MCF 10A (cell line): ENCODE measurements at regions not wholly inside any gene's neighbourhood (a gene's known extent, or its start where the extent isn't known, plus 50 kb on each side); places are given as distances from the start of the nearest gene placed in this dataset.

Experiments used
- BruUV-seq: library from RNA; stranded (reverse); fragments of 400-500 nt; replicated peaks from 2 replicates; lab custom pipeline; 2021; lab: Mats Ljungman, UMichigan
- CTCF ChIA-PET: fragments of 300-600 bp; sonication (Branson Sonifier 250); formaldehyde crosslinking; extraction: SDS; loops from one replicate; lab custom pipeline; 2021; ENCODE audit warnings: antibody characterized with exemption, inconsistent platforms; lab: Yijun Ruan, JAX
- POLR2A ChIA-PET: fragments of 300-600, 350-650 bp; sonication (Branson Sonifier 250); formaldehyde crosslinking; extraction: SDS; loops from one replicate; lab custom pipeline; 2020; ENCODE audit warnings: antibody characterized with exemption, inconsistent platforms; lab: Yijun Ruan, JAX
- DNase-seq: peaks from one replicate; pipeline ENCODE4 v3.0.0-alpha.2; 2018; ENCODE audit not compliant: unreplicated experiment
- H3K27ac Mint-ChIP-seq: one replicate; pipeline ENCODE4 v1.8.0; 2022; ENCODE audit warnings: mild to moderate bottlenecking, low read depth, mixed read lengths; ENCODE audit not compliant: unreplicated experiment
- H3K27me3 Mint-ChIP-seq: one replicate; pipeline ENCODE4 v1.8.0; 2022; ENCODE audit warnings: mixed read lengths; ENCODE audit not compliant: insufficient read depth, unreplicated experiment
- H3K36me3 Mint-ChIP-seq: one replicate; pipeline ENCODE4 v1.8.0; 2022; ENCODE audit warnings: mild to moderate bottlenecking, moderate library complexity, mixed read lengths; ENCODE audit not compliant: insufficient read depth, unreplicated experiment
- H3K4me1 Mint-ChIP-seq: one replicate; pipeline ENCODE4 v1.8.0; 2022; ENCODE audit warnings: mixed read lengths; ENCODE audit not compliant: insufficient read depth, unreplicated experiment
- H3K4me3 Mint-ChIP-seq: one replicate; pipeline ENCODE4 v1.8.0; 2022; ENCODE audit warnings: mild to moderate bottlenecking, moderate library complexity, mixed read lengths; ENCODE audit not compliant: unreplicated experiment
- H3K9me3 Mint-ChIP-seq: one replicate; pipeline ENCODE4 v1.8.0; 2022; ENCODE audit warnings: mixed read lengths; ENCODE audit not compliant: unreplicated experiment
- intact Hi-C: fragments of 100-400 bp; cut with micrococcal nuclease; formaldehyde crosslinking; loops from 2 replicates; pipeline ENCODE4 v1.14.1; 2022
- TF ChIP-seq, protein P1 (sequence below): fragments of 200-600 bp; IDR thresholded peaks from one replicate; pipeline ENCODE4 v1.8.0; 2022; ENCODE audit warnings: antibody characterized with exemption, mild to moderate bottlenecking; ENCODE audit not compliant: unreplicated experiment

DNA sequence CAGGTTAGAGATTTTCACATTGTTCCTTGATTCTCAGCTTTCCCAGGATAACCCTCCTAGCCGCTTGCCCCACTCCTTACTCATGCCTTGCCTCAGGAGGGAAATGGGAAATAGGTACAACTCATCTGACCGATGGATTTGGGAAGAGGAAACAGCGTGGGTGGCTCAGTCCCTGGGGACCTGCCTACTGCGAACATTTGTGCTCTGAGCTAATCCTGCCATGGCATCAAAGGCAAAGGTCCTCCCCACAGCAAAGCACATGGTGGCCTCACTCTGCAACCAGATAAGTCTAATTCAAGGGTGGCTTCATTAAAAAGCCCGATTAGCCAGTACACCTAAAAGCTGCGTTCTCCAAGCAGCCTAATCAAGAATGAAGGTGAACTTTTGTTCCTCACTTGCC is 82.4 kb upstream of the ADRA1B start:
- Mint-ChIP-seq H3K9me3 (peaks cover 5% of the 10 kb centered on the region), H3K27me3 (no peaks in the 10 kb centered on the region), H3K4me3 (no peak overlapping the region), H3K36me3 (no peaks in the 10 kb centered on the region), H3K4me1 (peaks cover under 1% of the 10 kb centered on the region), H3K27ac (no peak overlapping the region)
- peak; percentile 42 for DNase-seq
- POLR2A ChIA-PET, result interaction anchor here (1.7 kb wide), 1 partner anchor 16 kb away, joined by 3 read pairs; no protein-coding TSS in a partner anchor
- intact Hi-C loops, result no loop called here
- BruUV-seq, result no TSS peak
- CTCF ChIA-PET, result interaction anchor here (0.5 to 1.0 kb wide), 2 partner anchors 154 to 392 kb away, joined by 3 read pairs; no protein-coding TSS in a partner anchor
- TF ChIP-seq, protein P1, sequence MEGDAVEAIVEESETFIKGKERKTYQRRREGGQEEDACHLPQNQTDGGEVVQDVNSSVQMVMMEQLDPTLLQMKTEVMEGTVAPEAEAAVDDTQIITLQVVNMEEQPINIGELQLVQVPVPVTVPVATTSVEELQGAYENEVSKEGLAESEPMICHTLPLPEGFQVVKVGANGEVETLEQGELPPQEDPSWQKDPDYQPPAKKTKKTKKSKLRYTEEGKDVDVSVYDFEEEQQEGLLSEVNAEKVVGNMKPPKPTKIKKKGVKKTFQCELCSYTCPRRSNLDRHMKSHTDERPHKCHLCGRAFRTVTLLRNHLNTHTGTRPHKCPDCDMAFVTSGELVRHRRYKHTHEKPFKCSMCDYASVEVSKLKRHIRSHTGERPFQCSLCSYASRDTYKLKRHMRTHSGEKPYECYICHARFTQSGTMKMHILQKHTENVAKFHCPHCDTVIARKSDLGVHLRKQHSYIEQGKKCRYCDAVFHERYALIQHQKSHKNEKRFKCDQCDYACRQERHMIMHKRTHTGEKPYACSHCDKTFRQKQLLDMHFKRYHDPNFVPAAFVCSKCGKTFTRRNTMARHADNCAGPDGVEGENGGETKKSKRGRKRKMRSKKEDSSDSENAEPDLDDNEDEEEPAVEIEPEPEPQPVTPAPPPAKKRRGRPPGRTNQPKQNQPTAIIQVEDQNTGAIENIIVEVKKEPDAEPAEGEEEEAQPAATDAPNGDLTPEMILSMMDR, result no peak

DNA sequence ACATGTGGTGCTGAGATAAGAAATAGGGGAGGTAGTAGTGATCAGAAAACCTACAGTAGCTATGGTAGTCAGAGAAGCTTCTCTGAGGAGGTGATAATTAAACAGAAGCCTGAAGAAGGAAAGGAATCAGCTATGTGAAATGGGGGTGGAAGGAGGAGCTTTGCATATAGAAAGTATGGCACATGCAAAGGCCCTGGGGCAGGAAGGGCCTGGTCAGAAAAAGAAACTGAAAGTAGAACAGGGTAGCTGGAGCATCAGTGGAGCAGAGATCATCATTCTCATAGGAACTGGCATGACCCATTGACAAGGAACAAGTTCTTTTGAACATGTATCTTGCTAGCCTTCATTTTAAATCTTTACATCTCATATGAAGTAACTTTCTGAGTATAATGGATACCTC is 80.7 kb upstream of the ADRA1B start:
- POLR2A ChIA-PET, result no interaction called here
- Mint-ChIP-seq H3K4me3 (no peak overlapping the region), H3K27ac (no peak overlapping the region), H3K27me3 (no peaks in the 10 kb centered on the region), H3K9me3 (peaks cover 5% of the 10 kb centered on the region), H3K36me3 (no peaks in the 10 kb centered on the region), H3K4me1 (peaks cover 12% of the 10 kb centered on the region)
- no peak for DNase-seq
- intact Hi-C loops, result no loop called here
- TF ChIP-seq, protein P1, result no peak
- CTCF ChIA-PET, result interaction anchor here (0.7 to 0.8 kb wide), 2 partner anchors 47 to 319 kb away, joined by 3 to 4 read pairs; no protein-coding TSS in a partner anchor
- BruUV-seq, result no TSS peak

DNA sequence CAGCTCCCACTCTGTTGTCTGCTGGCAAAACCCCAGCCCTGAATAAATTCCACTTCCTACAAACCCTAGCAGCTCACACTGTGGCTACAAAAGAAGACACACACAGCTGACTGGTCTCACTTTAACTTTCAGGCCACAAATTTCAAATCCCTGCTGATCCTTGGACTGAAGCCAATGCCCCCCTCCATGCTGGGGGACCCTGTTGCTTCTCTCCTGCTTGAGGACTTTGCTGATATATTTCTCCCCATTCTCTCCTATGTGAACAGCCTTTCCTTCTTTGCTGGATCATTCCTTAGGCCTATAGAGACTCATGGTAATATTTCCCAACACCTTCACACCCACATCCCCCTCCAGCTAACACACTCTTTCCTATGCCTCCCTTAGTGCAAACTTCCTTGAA is 79.6 kb upstream of the ADRA1B start:
- H3K36me3 Mint-ChIP-seq, result no peaks in the 10 kb centered on the region
- H3K9me3 Mint-ChIP-seq, result peaks cover 5% of the 10 kb centered on the region
- intact Hi-C loops, result no loop called here
- BruUV-seq, result no TSS peak
- no peak overlapping the region for H3K4me3 Mint-ChIP-seq
- H3K27me3 Mint-ChIP-seq, result no peaks in the 10 kb centered on the region
- H3K4me1 Mint-ChIP-seq, result peaks cover 12% of the 10 kb centered on the region
- TF ChIP-seq, protein P1, result no peak
- DNase-seq, result no peak
- ChIA-PET CTCF (interaction anchor here (0.9 kb wide), 1 partner anchor 10 kb away, joined by 3 read pairs; no protein-coding TSS in a partner anchor), POLR2A (interaction anchor here (0.9 kb wide), 1 partner anchor 8 kb away, joined by 4 read pairs; no protein-coding TSS in a partner anchor)
- H3K27ac Mint-ChIP-seq, result no peak overlapping the region

DNA sequence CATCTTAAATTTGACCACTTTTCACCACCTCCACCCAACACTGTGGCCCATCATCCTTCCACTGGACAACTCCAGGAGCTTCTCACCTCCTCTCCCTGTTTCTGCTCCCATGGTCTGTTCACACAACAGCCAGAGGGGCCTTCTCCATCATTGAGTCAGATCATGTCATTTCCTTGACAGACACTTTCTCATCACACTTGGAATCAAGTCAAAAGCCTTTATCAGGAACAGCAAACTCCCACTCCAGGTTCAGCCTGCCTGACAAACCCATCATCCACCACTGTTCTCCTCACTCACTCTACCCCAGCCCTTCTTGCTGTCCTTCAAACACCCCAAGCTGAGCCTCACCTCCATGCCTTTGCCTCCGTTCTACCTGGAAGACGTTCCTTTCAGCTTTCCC is 78.4 kb upstream of the ADRA1B start:
- no peaks in the 10 kb centered on the region for H3K27me3 Mint-ChIP-seq
- intact Hi-C loops, result no loop called here
- peaks cover 5% of the 10 kb centered on the region for H3K9me3 Mint-ChIP-seq
- ChIA-PET POLR2A (no interaction called here), CTCF (no interaction called here)
- no TSS peak for BruUV-seq
- DNase-seq, result no peak
- H3K27ac Mint-ChIP-seq, result no peak overlapping the region
- no peaks in the 10 kb centered on the region for H3K36me3 Mint-ChIP-seq
- H3K4me1 Mint-ChIP-seq, result peaks cover 12% of the 10 kb centered on the region
- no peak overlapping the region for H3K4me3 Mint-ChIP-seq
- TF ChIP-seq, protein P1, result no peak
